Adipocyte (in vitro differentiated cells): ENCODE measurements at regions not wholly inside any gene's neighbourhood (a gene's known extent, or its start where the extent isn't known, plus 50 kb on each side); places are given as distances from the start of the nearest gene placed in this dataset.
A peak's percentile ranks its signal among the peaks of the same experiment; 100 is the strongest.
"Not testable (repeated sequence)": the region's sequence is repeated elsewhere in the genome, so short reads cannot be mapped to it uniquely, and the experiment has no call there.

Experiments used
- DNase-seq: peaks from one replicate; pipeline ENCODE4 v3.0.0-alpha.2; 2015; ENCODE audit warnings: low read depth
- H3K27me3 ChIP-seq: replicated peaks from 2 replicates; pipeline ENCODE4 v1.7.0; 2013; ENCODE audit warnings: mild to moderate bottlenecking, low read length, moderate library complexity; ENCODE audit not compliant: control insufficient read depth, insufficient read depth
- H3K36me3 ChIP-seq: 2 replicates; pipeline ENCODE4 v1.7.0; 2013; ENCODE audit warnings: low read length, mild to moderate bottlenecking, moderate library complexity; ENCODE audit not compliant: control insufficient read depth, insufficient read depth, severe bottlenecking
- H3K4me1 ChIP-seq: 2 replicates; pipeline ENCODE4 v1.7.0; 2013; ENCODE audit warnings: mild to moderate bottlenecking, low read length, moderate library complexity; ENCODE audit not compliant: control insufficient read depth, insufficient read depth
- H3K4me3 ChIP-seq: 2 replicates; pipeline ENCODE4 v1.7.0; 2013; ENCODE audit warnings: mild to moderate bottlenecking, low read length, moderate library complexity
- H3K9ac ChIP-seq: 2 replicates; pipeline ENCODE4 v1.7.0; 2013; ENCODE audit warnings: mild to moderate bottlenecking, low read length, moderate library complexity
- H3K9me3 ChIP-seq: 2 replicates; pipeline ENCODE4 v1.7.0; 2013; ENCODE audit warnings: mild to moderate bottlenecking, low read length, moderate library complexity; ENCODE audit not compliant: control insufficient read depth

GRCh38 chr4:123684937-123685336, 288.3 kb downstream of the SPRY1 start:
- not testable (repeated sequence) for H3K9ac ChIP-seq, H3K9me3 ChIP-seq, H3K36me3 ChIP-seq, H3K27me3 ChIP-seq, H3K4me3 ChIP-seq, H3K4me1 ChIP-seq, DNase-seq

GRCh38 chr4:123695531-123695930, 298.9 kb downstream of the SPRY1 start:
- H3K27me3 ChIP-seq, H3K9me3 ChIP-seq, H3K4me3 ChIP-seq, H3K36me3 ChIP-seq, H3K9ac ChIP-seq, DNase-seq: not testable (repeated sequence)
- peaks cover 20% of the 10 kb centered on the region for H3K4me1 ChIP-seq

DNA sequence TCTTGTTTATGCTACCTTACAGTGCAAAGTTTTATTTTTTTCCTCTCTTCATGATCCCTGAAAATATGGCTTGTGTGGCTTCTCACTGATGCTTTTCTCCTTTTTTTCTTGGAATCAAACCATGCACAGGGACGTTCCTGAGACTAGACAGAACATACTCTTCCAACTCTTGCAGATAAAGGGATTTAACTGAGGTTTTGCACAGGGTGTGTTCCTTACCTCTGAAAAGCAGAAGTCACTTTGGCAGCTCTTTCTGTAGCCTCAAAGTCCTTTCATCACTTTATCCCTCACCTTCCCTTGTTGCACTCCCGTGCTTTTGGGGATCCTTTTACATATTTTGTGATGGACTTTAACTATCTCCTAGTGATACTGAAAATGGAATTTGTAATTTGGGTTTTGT, 300.1 kb downstream of the SPRY1 start:
- Histone ChIP-seq H3K9ac (no peak overlapping the region), H3K4me3 (no peak overlapping the region), H3K36me3 (no peaks in the 10 kb centered on the region), H3K27me3 (no peaks in the 10 kb centered on the region), H3K9me3 (no peaks in the 10 kb centered on the region), H3K4me1 (peaks cover 32% of the 10 kb centered on the region)
- DNase-seq = no peak

DNA sequence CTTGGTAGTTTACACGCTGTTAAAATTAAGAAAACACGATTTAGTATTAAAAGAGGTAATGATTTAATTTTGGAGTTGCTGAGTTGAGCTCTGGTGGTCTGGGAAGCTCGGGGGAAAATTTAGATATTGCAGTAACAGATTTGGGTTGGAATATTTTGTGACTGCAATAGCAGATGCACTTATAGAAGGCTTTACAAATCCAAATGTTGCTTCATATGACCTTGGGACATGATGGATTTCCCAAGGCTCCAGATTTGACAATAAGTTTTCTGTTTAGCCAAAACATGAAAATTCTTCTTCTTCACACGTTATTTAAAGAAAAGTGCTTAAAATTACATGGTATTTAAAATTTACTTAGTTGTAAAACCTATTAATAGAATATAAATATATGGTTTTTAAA, 302.0 kb downstream of the SPRY1 start:
- H3K27me3 ChIP-seq = no peaks in the 10 kb centered on the region
- H3K9me3 ChIP-seq = no peaks in the 10 kb centered on the region
- no peaks in the 10 kb centered on the region for H3K36me3 ChIP-seq
- H3K4me1 ChIP-seq = peaks cover 32% of the 10 kb centered on the region
- no peak for DNase-seq
- H3K4me3 ChIP-seq = no peak overlapping the region
- H3K9ac ChIP-seq = no peak overlapping the region

GRCh38 chr4:123699880-123700771, 303.5 kb downstream of the SPRY1 start:
- no peaks in the 10 kb centered on the region for H3K36me3 ChIP-seq
- H3K27me3 ChIP-seq = no peaks in the 10 kb centered on the region
- H3K9me3 ChIP-seq = no peaks in the 10 kb centered on the region
- H3K4me3 ChIP-seq = peak overlapping the region; percentile 76
- peaks cover 32% of the 10 kb centered on the region for H3K4me1 ChIP-seq
- H3K9ac ChIP-seq = peak overlapping the region; percentile 79
- DNase-seq = peak; percentile 90

DNA sequence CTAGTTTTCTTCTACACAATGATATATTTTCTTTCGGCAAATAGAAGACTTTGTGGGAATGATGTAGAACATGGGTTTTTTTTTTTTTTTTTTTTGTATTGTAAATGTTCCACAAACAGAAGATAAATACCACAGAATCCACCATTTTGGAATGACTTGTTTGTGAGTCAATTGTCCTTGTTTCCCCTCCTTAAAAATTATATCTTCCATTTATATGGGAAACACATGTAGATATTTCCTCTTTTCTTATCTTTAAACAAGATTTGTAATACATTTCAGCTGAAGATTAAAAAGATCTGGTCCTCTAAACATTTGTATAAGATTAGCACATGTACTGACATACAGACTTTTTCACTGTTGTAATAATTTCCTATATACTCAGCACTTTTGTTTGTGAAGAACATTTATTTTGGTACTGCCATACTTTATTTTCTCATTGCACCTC, 304.6 kb downstream of the SPRY1 start:
- DNase-seq = peak; percentile 7
- Histone ChIP-seq H3K9ac (peak overlapping the region; percentile 79), H3K9me3 (no peaks in the 10 kb centered on the region), H3K4me1 (peaks cover 32% of the 10 kb centered on the region), H3K4me3 (peak overlapping the region; percentile 76), H3K36me3 (no peaks in the 10 kb centered on the region), H3K27me3 (no peaks in the 10 kb centered on the region)

DNA sequence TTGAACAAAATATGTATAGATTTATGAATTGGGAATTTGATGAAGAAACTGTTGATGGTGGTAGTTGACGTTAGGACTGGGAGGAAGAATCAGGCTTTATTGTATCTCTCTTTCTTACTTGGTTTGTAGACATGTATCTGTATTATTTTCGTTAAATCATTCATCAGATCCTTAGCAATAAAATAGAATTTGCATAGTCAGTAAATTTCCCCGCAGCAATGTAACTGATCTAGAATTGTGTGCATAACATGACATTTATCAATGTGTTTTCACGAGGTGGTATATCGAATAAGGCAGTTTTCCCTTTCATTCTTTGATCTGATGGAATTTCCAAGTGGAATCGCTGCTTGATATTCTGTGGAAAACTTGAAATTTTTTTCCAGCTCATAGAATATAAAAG, 308.8 kb downstream of the SPRY1 start:
- Histone ChIP-seq H3K4me1 (peaks cover 13% of the 10 kb centered on the region), H3K9ac (no peak overlapping the region), H3K9me3 (no peaks in the 10 kb centered on the region), H3K27me3 (no peaks in the 10 kb centered on the region), H3K36me3 (no peaks in the 10 kb centered on the region), H3K4me3 (no peak overlapping the region)
- no peak for DNase-seq

DNA sequence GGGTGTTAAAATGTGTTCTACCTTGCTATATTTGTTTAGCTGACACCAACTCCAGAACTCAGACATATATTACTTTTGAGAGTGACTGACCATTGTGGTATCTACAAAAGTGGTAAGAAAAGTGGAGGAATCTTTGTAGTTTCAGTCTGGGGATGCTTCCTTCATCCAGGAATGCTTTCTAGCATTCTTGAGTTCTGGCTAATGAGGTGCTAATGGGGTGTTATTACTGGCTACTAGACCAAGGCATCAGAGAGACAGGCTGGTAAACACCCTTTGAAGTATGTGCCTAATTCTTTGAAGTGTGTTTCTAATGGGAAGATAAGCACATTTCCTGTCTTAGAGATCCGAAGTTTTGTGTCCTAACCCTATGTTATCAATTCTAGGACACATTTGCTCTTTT, 310.4 kb downstream of the SPRY1 start:
- Histone ChIP-seq H3K4me1 (no peaks in the 10 kb centered on the region), H3K9ac (no peak overlapping the region), H3K27me3 (no peaks in the 10 kb centered on the region), H3K4me3 (no peak overlapping the region), H3K9me3 (no peaks in the 10 kb centered on the region), H3K36me3 (no peaks in the 10 kb centered on the region)
- no peak for DNase-seq

DNA sequence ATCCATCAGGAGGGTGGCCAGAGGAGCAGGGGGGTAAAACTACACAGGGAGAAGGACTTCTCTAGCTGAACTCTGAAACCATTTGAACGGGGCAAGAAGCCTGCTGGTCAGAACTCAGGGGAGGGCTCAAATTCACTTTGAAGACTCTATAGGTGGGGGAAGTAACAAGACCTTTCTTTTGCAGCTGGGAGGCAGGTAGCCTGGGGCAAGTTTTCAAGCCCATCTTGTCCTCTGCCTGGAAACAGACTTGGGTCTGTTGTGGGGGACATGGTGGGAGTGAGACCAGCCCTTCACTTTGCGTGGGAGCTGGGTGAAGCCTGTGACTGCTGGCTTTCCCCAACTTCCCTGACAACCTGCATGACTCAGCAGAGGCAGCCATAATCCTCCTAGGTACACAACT, 312.3 kb downstream of the SPRY1 start:
- H3K4me3 ChIP-seq = no peak overlapping the region

GRCh38 chr4:123709336-123709735, 312.7 kb downstream of the SPRY1 start:
- Histone ChIP-seq H3K36me3 (no peaks in the 10 kb centered on the region), H3K9me3 (no peaks in the 10 kb centered on the region), H3K4me3 (no peak overlapping the region), H3K27me3 (no peaks in the 10 kb centered on the region), H3K4me1 (no peaks in the 10 kb centered on the region), H3K9ac (no peak overlapping the region)
- no peak for DNase-seq

More for the DNA sequence above, 312.3 kb downstream of the SPRY1 start:
- no peak for DNase-seq
- no peak overlapping the region for H3K9ac ChIP-seq
- no peaks in the 10 kb centered on the region for H3K4me1 ChIP-seq
- H3K9me3 ChIP-seq = no peaks in the 10 kb centered on the region
- no peaks in the 10 kb centered on the region for H3K27me3 ChIP-seq
- no peaks in the 10 kb centered on the region for H3K36me3 ChIP-seq

DNA sequence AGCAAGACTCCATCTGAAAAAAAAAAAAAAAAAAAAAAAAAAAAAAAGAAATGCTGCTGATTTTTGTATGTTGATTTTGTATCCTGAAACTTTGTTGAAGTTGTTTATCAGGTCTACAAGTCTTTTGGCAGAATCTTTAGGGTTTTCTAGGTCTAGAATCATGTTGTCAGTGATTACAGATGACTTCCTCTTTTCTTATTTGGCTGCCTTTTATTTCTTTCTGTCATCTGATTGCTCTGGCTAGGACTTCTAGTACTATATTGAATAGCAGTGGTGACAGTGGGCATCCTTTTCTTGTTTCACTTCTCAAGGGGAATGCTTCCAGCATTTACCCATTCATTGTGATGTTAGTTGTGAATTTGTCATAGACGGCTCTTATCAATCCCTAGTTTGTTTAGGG, 334.4 kb downstream of the SPRY1 start:
- no peak overlapping the region for H3K4me3 ChIP-seq
- no peaks in the 10 kb centered on the region for H3K27me3 ChIP-seq
- no peaks in the 10 kb centered on the region for H3K4me1 ChIP-seq
- no peak overlapping the region for H3K9ac ChIP-seq
- H3K9me3 ChIP-seq = peaks cover 5% of the 10 kb centered on the region
- no peaks in the 10 kb centered on the region for H3K36me3 ChIP-seq
- DNase-seq = no peak

GRCh38 chr4:123737156-123737555, 340.6 kb downstream of the SPRY1 start:
- H3K27me3 ChIP-seq = no peaks in the 10 kb centered on the region
- peaks cover 3% of the 10 kb centered on the region for H3K4me1 ChIP-seq
- no peak for DNase-seq
- no peaks in the 10 kb centered on the region for H3K9me3 ChIP-seq
- no peaks in the 10 kb centered on the region for H3K36me3 ChIP-seq
- H3K9ac ChIP-seq = no peak overlapping the region
- no peak overlapping the region for H3K4me3 ChIP-seq
